Posterior cingulate gyrus (tissue), 11 donors: ENCODE measurements at regions not wholly inside any gene's neighbourhood (a gene's known extent, or its start where the extent isn't known, plus 50 kb on each side); places are given as distances from the start of the nearest gene placed in this dataset.
"Not testable (repeated sequence)": the region's sequence is repeated elsewhere in the genome, so short reads cannot be mapped to it uniquely, and the experiment has no call there.

ENCODE experiments used
- DNase-seq, 10 donors: peaks; one replicate each; pipeline versions ENCODE4 v3.0.0 to v3.0.0-alpha.2; 2020 to 2021; ENCODE audit warnings: mixed read lengths in 3 of 10
- intact Hi-C: fragments of 100-400 bp; cut with DNase I; formaldehyde crosslinking; loops from one replicate; pipeline ENCODE4 v1.15.1; 2023

GRCh38 chr16:87121816-87122215 lies 195.4 kb downstream of the C16orf95 start:
- DNase-seq, result peak in 1 of 10 donors; percentile 54
- intact Hi-C loops, result no loop called here

- intact Hi-C loops, result no loop called here
- peak in 1 of 10 donors; percentile 16 for DNase-seq
Observed at GRCh38 chr16:87123356-87124001, 193.7 kb downstream of the C16orf95 start.

- intact Hi-C loops, result not testable (repeated sequence)
- peak in 1 of 10 donors; percentile 25 for DNase-seq
Observed at GRCh38 chr16:87124405-87124804, 192.8 kb downstream of the C16orf95 start.

GRCh38 chr16:87125206-87126155 lies 191.7 kb downstream of the C16orf95 start:
- intact Hi-C loops, result no loop called here
- no peak for DNase-seq

- intact Hi-C loops, result no loop called here
- peak in 1 of 10 donors; percentile 31 for DNase-seq
Observed at GRCh38 chr16:87126403-87127025, 190.7 kb downstream of the C16orf95 start.

- DNase-seq, result peak in 1 of 10 donors; percentile 77
- intact Hi-C loops, result no loop called here
Observed at GRCh38 chr16:87127061-87127765, 190.0 kb downstream of the C16orf95 start.

GRCh38 chr16:87127766-87128147 lies 189.4 kb downstream of the C16orf95 start:
- intact Hi-C loops, result no loop called here
- DNase-seq, result no peak

- peak in 1 of 10 donors; percentile 8 for DNase-seq
- intact Hi-C loops, result no loop called here
Observed at GRCh38 chr16:87129771-87130170, 187.4 kb downstream of the C16orf95 start.

GRCh38 chr16:87131061-87131995 lies 185.9 kb downstream of the C16orf95 start:
- intact Hi-C loops, result no loop called here

GRCh38 chr16:87131996-87132345 lies 185.2 kb downstream of the C16orf95 start:
- intact Hi-C loops, result no loop called here
- DNase-seq, result peak in 1 of 10 donors; percentile 22

More at GRCh38 chr16:87131061-87131995, 185.9 kb downstream of the C16orf95 start:
- DNase-seq, result peak in 1 of 10 donors; percentile 54

GRCh38 chr16:87132361-87133014 lies 184.7 kb downstream of the C16orf95 start:
- intact Hi-C loops, result no loop called here
- DNase-seq, result peak in 6 of 10 donors; percentile 35 to 93 (median 61)

GRCh38 chr16:87133112-87133850 lies 183.9 kb downstream of the C16orf95 start:
- DNase-seq, result peak in 1 of 10 donors; percentile 70
- intact Hi-C loops, result no loop called here

- peak in 1 of 10 donors; percentile 65 for DNase-seq
- intact Hi-C loops, result no loop called here
Observed at GRCh38 chr16:87133966-87134627, 183.1 kb downstream of the C16orf95 start.

- intact Hi-C loops, result no loop called here
Observed at GRCh38 chr16:87134628-87134995, 182.6 kb downstream of the C16orf95 start.

GRCh38 chr16:87135246-87136030 lies 181.8 kb downstream of the C16orf95 start:
- peak in 1 of 10 donors; percentile 29 for DNase-seq
- intact Hi-C loops, result no loop called here

More at GRCh38 chr16:87134628-87134995, 182.6 kb downstream of the C16orf95 start:
- no peak for DNase-seq

- no peak for DNase-seq
- intact Hi-C loops, result no loop called here
Observed at GRCh38 chr16:87138316-87138715, 178.9 kb downstream of the C16orf95 start.
